IPS-20b (cell line): ENCODE measurements at regions not wholly inside any gene's neighbourhood (a gene's known extent, or its start where the extent isn't known, plus 50 kb on each side); places are given as distances from the start of the nearest gene placed in this dataset.
"Not testable (repeated sequence)": the region's sequence is repeated elsewhere in the genome, so short reads cannot be mapped to it uniquely, and the experiment has no call there.

Source experiments
- H3K27ac ChIP-seq: one replicate; pipeline ENCODE4 v1.5.1; 2013; ENCODE audit warnings: low read length
- H3K27me3 ChIP-seq: 2 replicates; pipeline ENCODE4 v1.6.1; 2013; ENCODE audit warnings: mild to moderate bottlenecking, low read length, inconsistent platforms; ENCODE audit not compliant: insufficient read depth
- H3K36me3 ChIP-seq: 2 replicates; pipeline ENCODE4 v1.6.1; 2013; ENCODE audit warnings: low read depth, mild to moderate bottlenecking, inconsistent platforms, low read length, moderate library complexity; ENCODE audit not compliant: insufficient read depth
- H3K4me1 ChIP-seq: 2 replicates; pipeline ENCODE4 v1.6.1; 2013; ENCODE audit warnings: mild to moderate bottlenecking, control low read depth, inconsistent platforms, low read length, moderate library complexity; ENCODE audit not compliant: insufficient read depth
- H3K4me3 ChIP-seq: 2 replicates; pipeline ENCODE4 v1.5.1; 2013; ENCODE audit warnings: mild to moderate bottlenecking, low read length, inconsistent platforms
- H3K9ac ChIP-seq: 2 replicates; pipeline ENCODE4 v1.6.1; 2013; ENCODE audit warnings: low read depth, mild to moderate bottlenecking, inconsistent platforms, low read length, moderate library complexity
- H3K9me3 ChIP-seq: 2 replicates; pipeline ENCODE4 v1.6.1; 2013; ENCODE audit warnings: mild to moderate bottlenecking, low read depth, low read length, inconsistent platforms; ENCODE audit not compliant: insufficient read depth

GRCh38 chr16:54879681-54880080 lies 51.0 kb upstream of the IRX5 start:
- Histone ChIP-seq H3K9me3 (no peaks in the 10 kb centered on the region), H3K36me3 (no peaks in the 10 kb centered on the region), H3K27me3 (no peaks in the 10 kb centered on the region), H3K9ac (no peak overlapping the region), H3K4me3 (no peak overlapping the region), H3K4me1 (peaks cover 13% of the 10 kb centered on the region; the same call in 1 of the 2 replicates), H3K27ac (no peak overlapping the region)

- H3K27me3 ChIP-seq: no peaks in the 10 kb centered on the region
- H3K36me3 ChIP-seq: no peaks in the 10 kb centered on the region
- H3K9ac ChIP-seq: no peak overlapping the region
- no peak overlapping the region for H3K27ac ChIP-seq
- no peaks in the 10 kb centered on the region for H3K9me3 ChIP-seq
- H3K4me3 ChIP-seq: no peak overlapping the region
- peaks cover 13% of the 10 kb centered on the region; the same call in 1 of the 2 replicates for H3K4me1 ChIP-seq
These were observed 52.4 kb upstream of the IRX5 start for GRCh38 chr16:54878301-54878700.

- Histone ChIP-seq H3K9ac (no peak overlapping the region; the same call in 1 of the 2 replicates), H3K27ac (no peak overlapping the region), H3K4me1 (peaks cover 13% of the 10 kb centered on the region; the same call in 1 of the 2 replicates), H3K36me3 (no peaks in the 10 kb centered on the region), H3K27me3 (no peaks in the 10 kb centered on the region), H3K4me3 (no peak overlapping the region), H3K9me3 (no peaks in the 10 kb centered on the region)
These were observed 55.2 kb upstream of the IRX5 start for GRCh38 chr16:54875443-54875842.

DNA sequence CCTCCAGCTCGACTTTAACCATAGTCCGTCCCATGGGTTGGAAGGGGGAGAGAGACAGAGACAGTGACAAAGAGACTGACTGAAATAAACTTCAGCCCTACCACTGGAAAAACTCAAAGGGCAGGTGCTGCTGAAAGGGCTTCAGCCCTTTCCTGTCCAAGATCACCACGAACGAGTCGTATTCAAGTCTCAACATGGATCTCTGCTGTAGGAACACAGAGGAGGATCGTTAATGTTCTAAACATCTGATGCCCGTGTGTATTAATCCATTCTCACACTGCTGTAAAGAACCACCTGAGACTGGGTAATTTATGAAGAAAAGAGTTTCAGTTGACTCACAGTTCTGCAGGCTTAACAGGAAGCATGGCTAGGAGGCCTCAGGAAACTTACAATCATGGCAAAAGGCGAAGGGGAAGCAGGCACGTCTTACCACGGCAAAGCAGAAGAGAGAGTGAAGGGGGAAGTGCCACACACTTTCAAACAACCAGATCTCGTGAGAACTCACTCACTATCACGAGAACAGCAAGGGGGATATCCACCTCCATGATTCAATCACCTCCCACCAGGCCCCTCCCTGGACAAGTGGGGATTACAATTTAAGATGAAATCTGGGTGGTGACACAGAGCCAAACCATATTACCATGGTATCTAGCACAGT lies 56.8 kb upstream of the IRX5 start:
- not testable (repeated sequence) for H3K9me3 ChIP-seq, H3K9ac ChIP-seq, H3K4me3 ChIP-seq, H3K27me3 ChIP-seq, H3K27ac ChIP-seq, H3K36me3 ChIP-seq
- peaks cover 13% of the 10 kb centered on the region; the same call in 1 of the 2 replicates for H3K4me1 ChIP-seq

GRCh38 chr16:54873071-54873470 lies 57.6 kb upstream of the IRX5 start:
- no peaks in the 10 kb centered on the region for H3K9me3 ChIP-seq
- H3K27me3 ChIP-seq: no peaks in the 10 kb centered on the region
- H3K27ac ChIP-seq: no peak overlapping the region
- H3K4me1 ChIP-seq: peaks cover 13% of the 10 kb centered on the region; the same call in 1 of the 2 replicates
- no peak overlapping the region for H3K4me3 ChIP-seq
- no peaks in the 10 kb centered on the region for H3K36me3 ChIP-seq
- H3K9ac ChIP-seq: no peak overlapping the region

GRCh38 chr16:54870151-54870550 lies 60.5 kb upstream of the IRX5 start:
- no peak overlapping the region for H3K4me3 ChIP-seq
- peaks cover 2% of the 10 kb centered on the region; the same call in 1 of the 2 replicates for H3K4me1 ChIP-seq
- H3K9me3 ChIP-seq: no peaks in the 10 kb centered on the region
- no peaks in the 10 kb centered on the region for H3K36me3 ChIP-seq
- H3K9ac ChIP-seq: no peak overlapping the region
- no peak overlapping the region for H3K27ac ChIP-seq
- H3K27me3 ChIP-seq: no peaks in the 10 kb centered on the region

GRCh38 chr16:54867302-54867832 lies 63.3 kb upstream of the IRX5 start:
- Histone ChIP-seq H3K9me3 (no peaks in the 10 kb centered on the region), H3K4me3 (no peak overlapping the region), H3K4me1 (no peaks in the 10 kb centered on the region), H3K27me3 (no peaks in the 10 kb centered on the region), H3K36me3 (no peaks in the 10 kb centered on the region), H3K9ac (no peak overlapping the region), H3K27ac (no peak overlapping the region)

DNA sequence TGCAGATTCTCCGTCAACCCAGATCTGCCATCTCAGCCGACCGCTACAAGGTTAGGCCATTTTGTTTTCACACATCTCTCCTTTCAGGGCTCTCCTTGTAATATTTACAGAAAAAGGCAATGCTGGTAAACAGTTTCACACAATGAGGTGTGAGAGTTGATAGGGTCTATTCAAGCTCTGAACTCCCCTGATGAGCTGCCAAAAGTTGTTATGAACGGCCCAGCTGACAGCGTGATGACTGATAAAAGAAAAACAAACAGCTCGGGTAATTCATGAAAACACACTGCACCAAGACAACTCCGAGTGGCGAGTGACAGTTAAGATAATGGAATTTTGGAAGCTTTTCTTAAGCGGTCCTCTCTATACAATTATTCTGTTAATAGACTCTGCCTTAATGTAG lies 68.1 kb upstream of the IRX5 start:
- Histone ChIP-seq H3K4me1 (no peaks in the 10 kb centered on the region), H3K27ac (no peak overlapping the region), H3K9me3 (no peaks in the 10 kb centered on the region), H3K36me3 (no peaks in the 10 kb centered on the region), H3K9ac (no peak overlapping the region), H3K4me3 (no peak overlapping the region), H3K27me3 (no peaks in the 10 kb centered on the region)

GRCh38 chr16:54856871-54857270 lies 73.8 kb upstream of the IRX5 start:
- peaks cover 16% of the 10 kb centered on the region for H3K9me3 ChIP-seq
- no peaks in the 10 kb centered on the region for H3K27me3 ChIP-seq
- no peak overlapping the region for H3K4me3 ChIP-seq
- H3K4me1 ChIP-seq: no peaks in the 10 kb centered on the region
- H3K36me3 ChIP-seq: no peaks in the 10 kb centered on the region
- no peak overlapping the region for H3K27ac ChIP-seq
- H3K9ac ChIP-seq: no peak overlapping the region

- H3K4me3 ChIP-seq: no peak overlapping the region
- no peaks in the 10 kb centered on the region for H3K4me1 ChIP-seq
- peaks cover 12% of the 10 kb centered on the region for H3K9me3 ChIP-seq
- no peaks in the 10 kb centered on the region for H3K27me3 ChIP-seq
- H3K36me3 ChIP-seq: no peaks in the 10 kb centered on the region
- H3K9ac ChIP-seq: no peak overlapping the region
- no peak overlapping the region for H3K27ac ChIP-seq
These were observed 83.1 kb upstream of the IRX5 start for GRCh38 chr16:54847609-54848008.

DNA sequence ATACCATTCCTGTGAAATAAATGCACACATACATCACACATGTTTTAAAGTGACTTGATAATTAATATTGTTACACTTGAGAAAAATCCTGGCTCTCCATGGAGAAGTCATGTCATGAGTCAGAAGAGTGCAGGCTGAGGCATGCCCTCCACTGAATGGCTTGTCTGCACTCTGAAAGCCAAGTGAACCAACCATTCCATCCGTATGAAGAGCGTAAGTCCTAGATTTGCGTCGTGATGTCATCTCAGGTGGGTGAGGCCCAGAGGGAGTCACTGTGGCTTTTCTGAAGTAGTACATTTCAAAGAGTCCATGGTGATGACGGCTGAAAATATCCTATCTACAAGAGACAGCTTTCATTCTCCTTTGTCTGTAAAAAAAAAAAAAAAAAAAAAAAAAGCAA lies 83.5 kb upstream of the IRX5 start:
- H3K4me1 ChIP-seq: no peaks in the 10 kb centered on the region
- H3K9ac ChIP-seq: no peak overlapping the region
- no peak overlapping the region for H3K27ac ChIP-seq
- H3K36me3 ChIP-seq: no peaks in the 10 kb centered on the region
- no peak overlapping the region for H3K4me3 ChIP-seq
- H3K27me3 ChIP-seq: no peaks in the 10 kb centered on the region
- H3K9me3 ChIP-seq: peaks cover 12% of the 10 kb centered on the region

DNA sequence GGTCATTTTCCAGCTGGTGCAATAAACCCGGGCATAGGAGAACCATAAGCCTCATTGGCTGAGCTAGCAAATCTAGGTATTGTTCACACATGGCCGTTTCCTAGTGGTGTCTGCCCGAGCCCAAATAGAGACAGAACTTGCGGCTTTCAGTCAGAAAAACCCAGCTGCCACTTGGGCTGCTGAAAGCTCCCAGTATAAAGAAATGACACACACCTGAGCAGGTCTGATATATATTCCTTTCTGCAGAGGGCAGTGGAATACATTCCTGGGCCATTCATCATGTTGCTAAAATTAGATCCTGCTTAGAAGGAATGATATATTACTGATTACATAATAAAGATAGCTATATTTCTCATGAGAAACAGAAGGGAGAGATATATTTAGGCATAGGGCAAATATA lies 83.9 kb upstream of the IRX5 start:
- no peaks in the 10 kb centered on the region for H3K4me1 ChIP-seq
- H3K9me3 ChIP-seq: peaks cover 12% of the 10 kb centered on the region
- no peaks in the 10 kb centered on the region for H3K27me3 ChIP-seq
- H3K36me3 ChIP-seq: no peaks in the 10 kb centered on the region
- H3K4me3 ChIP-seq: no peak overlapping the region
- no peak overlapping the region for H3K9ac ChIP-seq
- no peak overlapping the region for H3K27ac ChIP-seq
